Coronary artery (tissue), 2 donors: ENCODE measurements at regions not wholly inside any gene's neighbourhood (a gene's known extent, or its start where the extent isn't known, plus 50 kb on each side); places are given as distances from the start of the nearest gene placed in this dataset.

Source experiments
- DNase-seq: peaks from one replicate; pipeline ENCODE4 v3.0.0-alpha.2; 2017; ENCODE audit warnings: low spot score
- H3K27ac ChIP-seq, 2 donors: fragments of 200-600 bp; sonication (generic); one replicate each; pipeline ENCODE4 v1.5.1; 2016 to 2019
- H3K4me3 ChIP-seq: fragments of 200-600 bp; sonication (generic); 2 replicates; pipeline ENCODE4 v1.5.1; 2016; ENCODE audit warnings: mild to moderate bottlenecking, moderate library complexity
- TF ChIP-seq, protein P1 (sequence below): fragments of 200-600 bp; sonication (generic); IDR thresholded peaks from one replicate; pipeline ENCODE4 v1.5.1; 2019; ENCODE audit warnings: antibody characterized with exemption

DNA sequence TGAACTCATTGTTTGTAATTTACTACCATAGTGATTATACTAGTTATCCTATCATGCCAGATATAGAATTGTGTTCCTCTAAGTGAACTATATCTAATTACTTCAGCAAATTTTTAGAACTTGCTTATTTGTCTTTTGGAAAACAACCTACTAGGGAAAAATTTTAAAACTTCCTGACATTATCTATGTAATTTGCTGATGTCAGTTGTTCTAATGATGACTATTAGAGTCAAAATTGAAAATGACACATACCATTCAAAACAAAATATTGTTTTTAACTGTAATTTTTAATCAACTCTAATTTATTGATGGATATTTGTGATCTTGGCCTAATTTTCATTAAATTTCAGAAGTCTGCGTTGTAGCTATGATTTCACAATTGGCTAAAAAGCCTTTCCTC, 106.7 kb upstream of the ROBO2 start:
- Histone ChIP-seq H3K4me3 (no peak overlapping the region), H3K27ac (no peak overlapping the region)
- TF ChIP-seq, protein P1, sequence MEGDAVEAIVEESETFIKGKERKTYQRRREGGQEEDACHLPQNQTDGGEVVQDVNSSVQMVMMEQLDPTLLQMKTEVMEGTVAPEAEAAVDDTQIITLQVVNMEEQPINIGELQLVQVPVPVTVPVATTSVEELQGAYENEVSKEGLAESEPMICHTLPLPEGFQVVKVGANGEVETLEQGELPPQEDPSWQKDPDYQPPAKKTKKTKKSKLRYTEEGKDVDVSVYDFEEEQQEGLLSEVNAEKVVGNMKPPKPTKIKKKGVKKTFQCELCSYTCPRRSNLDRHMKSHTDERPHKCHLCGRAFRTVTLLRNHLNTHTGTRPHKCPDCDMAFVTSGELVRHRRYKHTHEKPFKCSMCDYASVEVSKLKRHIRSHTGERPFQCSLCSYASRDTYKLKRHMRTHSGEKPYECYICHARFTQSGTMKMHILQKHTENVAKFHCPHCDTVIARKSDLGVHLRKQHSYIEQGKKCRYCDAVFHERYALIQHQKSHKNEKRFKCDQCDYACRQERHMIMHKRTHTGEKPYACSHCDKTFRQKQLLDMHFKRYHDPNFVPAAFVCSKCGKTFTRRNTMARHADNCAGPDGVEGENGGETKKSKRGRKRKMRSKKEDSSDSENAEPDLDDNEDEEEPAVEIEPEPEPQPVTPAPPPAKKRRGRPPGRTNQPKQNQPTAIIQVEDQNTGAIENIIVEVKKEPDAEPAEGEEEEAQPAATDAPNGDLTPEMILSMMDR, result no peak
- DNase-seq, result no peak

- TF ChIP-seq, protein P1, result no peak
- DNase-seq, result no peak
- Histone ChIP-seq H3K4me3 (no peak overlapping the region), H3K27ac (no peak overlapping the region)
Observed at GRCh38 chr3:76938962-76939361, 100.9 kb upstream of the ROBO2 start.

DNA sequence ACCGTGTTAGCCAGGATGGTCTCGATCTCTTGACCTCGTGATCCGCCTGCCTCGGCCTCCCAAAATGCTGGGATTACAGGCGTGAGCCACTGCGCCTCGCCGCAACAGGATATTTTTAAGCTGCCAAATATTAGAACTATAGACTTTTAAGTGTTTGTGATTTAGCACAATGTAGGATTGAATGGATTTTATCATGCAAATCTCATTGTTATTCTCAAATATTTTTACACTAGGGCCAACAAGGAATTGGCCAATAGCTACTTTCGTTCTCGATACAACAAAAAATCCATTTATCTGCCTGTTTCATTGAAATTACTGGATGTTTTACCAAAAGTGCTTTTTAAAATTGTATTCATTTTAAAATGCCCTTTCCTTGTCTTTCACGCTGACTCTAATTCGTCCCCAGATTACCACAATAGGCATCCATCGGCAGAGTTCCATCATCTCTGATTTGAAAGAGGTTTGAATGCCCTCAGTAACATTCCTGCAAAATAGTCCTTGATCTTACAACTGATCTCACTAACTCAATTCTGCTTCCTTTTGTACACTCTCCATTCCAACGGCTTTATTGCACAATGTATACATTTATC, 99.6 kb upstream of the ROBO2 start:
- no peak for DNase-seq
- H3K4me3 ChIP-seq, result no peak overlapping the region
- TF ChIP-seq, protein P1, result no peak
- H3K27ac ChIP-seq, result no peak overlapping the region

DNA sequence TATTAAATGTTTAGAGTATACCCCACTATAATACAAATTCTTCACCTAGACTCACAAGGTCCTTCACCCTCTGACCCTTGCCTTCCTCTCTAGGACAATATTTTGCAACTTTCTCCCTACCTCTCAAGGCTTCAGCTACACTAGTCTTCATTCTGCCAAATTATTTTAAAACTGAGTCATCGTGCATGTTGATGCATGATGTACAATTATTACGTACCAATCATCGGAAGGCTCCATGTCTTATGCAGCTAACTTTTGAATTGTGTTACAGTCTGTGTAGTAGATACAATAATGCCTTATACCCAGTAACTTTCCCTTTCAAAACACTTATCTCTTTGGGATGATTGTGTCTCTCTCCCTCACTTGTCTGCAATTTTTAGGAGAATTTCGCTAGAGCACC, 98.5 kb upstream of the ROBO2 start:
- no peak overlapping the region for H3K4me3 ChIP-seq
- no peak overlapping the region for H3K27ac ChIP-seq
- no peak for DNase-seq
- TF ChIP-seq, protein P1, result no peak

DNA sequence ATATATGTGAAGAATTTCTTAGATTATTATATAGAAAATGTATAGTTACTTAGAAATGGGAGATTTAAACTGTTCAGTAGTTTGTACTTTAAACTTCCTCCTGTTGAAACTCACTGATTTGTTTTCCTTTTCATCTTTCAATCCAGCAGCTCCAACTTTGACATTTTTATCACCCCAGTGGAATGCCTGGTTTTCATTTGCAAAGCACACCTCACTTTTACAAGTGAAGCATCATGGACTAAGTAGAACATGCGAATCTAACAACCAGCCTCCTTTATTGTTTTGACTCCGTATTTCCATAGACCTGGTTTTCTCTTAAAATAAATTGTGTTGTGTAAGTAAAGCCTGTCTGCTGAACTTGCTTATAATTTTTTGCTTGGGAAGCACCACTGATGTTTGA, 97.8 kb upstream of the ROBO2 start:
- Histone ChIP-seq H3K27ac (no peak overlapping the region), H3K4me3 (no peak overlapping the region)
- TF ChIP-seq, protein P1, result no peak
- DNase-seq, result no peak

GRCh38 chr3:76943058-76943457, 96.8 kb upstream of the ROBO2 start:
- no peak for DNase-seq
- Histone ChIP-seq H3K27ac (no peak overlapping the region), H3K4me3 (no peak overlapping the region)
- TF ChIP-seq, protein P1, result no peak

DNA sequence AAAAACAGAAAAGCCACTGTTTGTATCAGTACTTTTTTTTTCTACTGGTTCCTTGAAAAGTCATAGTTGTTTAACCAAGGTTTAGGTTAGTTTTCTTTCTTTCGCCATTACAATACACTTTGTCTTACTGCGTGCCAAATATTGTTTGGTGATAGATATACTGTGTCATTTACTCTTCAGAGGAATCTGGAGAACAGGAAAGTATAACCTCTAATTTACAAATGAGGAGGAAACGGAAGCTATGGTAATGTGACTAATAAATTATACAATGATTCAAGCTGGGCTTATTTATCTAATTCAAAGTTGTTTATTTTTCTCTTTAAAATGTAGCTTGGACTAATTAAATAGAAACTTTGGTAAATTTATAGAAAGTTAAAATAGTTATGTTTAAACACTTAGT, 96.2 kb upstream of the ROBO2 start:
- H3K27ac ChIP-seq, result no peak overlapping the region
- TF ChIP-seq, protein P1, result no peak
- no peak for DNase-seq
- no peak overlapping the region for H3K4me3 ChIP-seq
